GM12865 (cell line): ENCODE measurements at regions not wholly inside any gene's neighbourhood (a gene's known extent, or its start where the extent isn't known, plus 50 kb on each side); places are given as distances from the start of the nearest gene placed in this dataset.
"Not testable (repeated sequence)": the region's sequence is repeated elsewhere in the genome, so short reads cannot be mapped to it uniquely, and the experiment has no call there.

Experiments used
- DNase-seq: peaks from one replicate; pipeline ENCODE4 v3.0.0; 2010; ENCODE audit warnings: low read depth
- H3K4me3 ChIP-seq: 2 replicates; pipeline ENCODE4 v1.5.1; 2011; ENCODE audit warnings: mild to moderate bottlenecking, low read depth, low read length, control low read depth
- TF ChIP-seq, protein P1 (sequence below): IDR thresholded peaks from 2 replicates; pipeline ENCODE4 v1.5.1; 2011; ENCODE audit warnings: low read length, control low read depth, low read depth, inconsistent platforms; ENCODE audit not compliant: insufficient read depth; ENCODE audit errors: missing control alignments

DNA sequence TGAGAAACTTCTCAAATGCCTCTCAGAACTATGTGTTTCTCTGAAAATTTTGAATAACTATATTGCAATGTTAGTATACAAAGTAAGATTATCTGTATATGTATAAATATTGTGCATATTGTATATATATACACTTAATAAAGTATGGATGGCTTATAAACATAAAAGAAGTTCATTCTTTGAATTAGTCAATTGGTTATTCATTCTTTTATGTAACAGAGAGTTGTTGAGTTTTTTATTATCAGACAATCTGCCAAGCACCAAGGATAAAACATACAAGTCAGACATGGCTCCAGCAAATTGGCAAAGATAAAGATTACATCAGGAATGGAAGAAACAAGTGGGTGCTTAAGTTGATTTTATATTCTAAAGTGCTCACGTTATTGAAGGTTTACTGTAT lies 289.1 kb upstream of the EYS start:
- H3K4me3 ChIP-seq, result no peak overlapping the region
- TF ChIP-seq, protein P1, sequence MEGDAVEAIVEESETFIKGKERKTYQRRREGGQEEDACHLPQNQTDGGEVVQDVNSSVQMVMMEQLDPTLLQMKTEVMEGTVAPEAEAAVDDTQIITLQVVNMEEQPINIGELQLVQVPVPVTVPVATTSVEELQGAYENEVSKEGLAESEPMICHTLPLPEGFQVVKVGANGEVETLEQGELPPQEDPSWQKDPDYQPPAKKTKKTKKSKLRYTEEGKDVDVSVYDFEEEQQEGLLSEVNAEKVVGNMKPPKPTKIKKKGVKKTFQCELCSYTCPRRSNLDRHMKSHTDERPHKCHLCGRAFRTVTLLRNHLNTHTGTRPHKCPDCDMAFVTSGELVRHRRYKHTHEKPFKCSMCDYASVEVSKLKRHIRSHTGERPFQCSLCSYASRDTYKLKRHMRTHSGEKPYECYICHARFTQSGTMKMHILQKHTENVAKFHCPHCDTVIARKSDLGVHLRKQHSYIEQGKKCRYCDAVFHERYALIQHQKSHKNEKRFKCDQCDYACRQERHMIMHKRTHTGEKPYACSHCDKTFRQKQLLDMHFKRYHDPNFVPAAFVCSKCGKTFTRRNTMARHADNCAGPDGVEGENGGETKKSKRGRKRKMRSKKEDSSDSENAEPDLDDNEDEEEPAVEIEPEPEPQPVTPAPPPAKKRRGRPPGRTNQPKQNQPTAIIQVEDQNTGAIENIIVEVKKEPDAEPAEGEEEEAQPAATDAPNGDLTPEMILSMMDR, result no peak
- no peak for DNase-seq

DNA sequence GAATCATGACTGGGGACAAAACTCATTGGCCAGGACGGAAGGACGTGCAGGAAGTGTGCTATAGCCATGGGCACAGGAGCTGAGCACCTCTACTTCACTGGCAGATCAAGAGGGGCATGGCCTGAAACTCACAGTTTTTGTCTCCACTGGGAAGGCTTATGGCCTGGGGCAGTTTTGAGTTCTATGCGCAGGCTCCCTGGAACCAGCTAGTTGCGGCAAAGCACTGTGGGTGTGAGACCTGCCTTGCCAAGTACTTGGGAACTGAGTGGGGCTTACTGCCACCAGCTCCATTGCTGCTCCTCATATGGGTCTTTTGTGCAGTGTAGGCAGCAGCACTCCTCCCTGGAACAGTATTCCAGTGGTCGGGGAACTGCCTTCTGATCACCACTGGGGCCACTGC lies 282.6 kb upstream of the EYS start:
- DNase-seq, result no peak
- H3K4me3 ChIP-seq, result no peak overlapping the region
- TF ChIP-seq, protein P1, result no peak

DNA sequence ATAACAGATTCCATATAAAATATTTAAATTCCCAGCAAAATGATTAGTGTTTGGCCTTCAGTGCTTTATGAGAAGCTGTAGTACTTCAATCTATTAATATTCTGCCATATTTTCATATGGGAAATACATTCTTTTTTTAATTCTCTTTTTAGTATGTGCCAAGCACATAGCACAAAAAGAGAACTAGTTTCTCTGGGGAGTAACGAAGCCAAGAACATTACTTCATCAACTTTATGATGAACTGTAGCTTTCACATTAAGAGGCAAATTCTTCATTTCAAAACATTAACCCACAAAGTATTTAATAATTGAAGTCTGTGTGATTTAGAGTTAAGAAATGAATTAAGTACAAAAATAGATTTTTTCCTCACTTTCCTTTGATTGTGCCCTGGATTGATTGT lies 281.0 kb upstream of the EYS start:
- TF ChIP-seq, protein P1, result no peak
- no peak for DNase-seq
- H3K4me3 ChIP-seq, result no peak overlapping the region

DNA sequence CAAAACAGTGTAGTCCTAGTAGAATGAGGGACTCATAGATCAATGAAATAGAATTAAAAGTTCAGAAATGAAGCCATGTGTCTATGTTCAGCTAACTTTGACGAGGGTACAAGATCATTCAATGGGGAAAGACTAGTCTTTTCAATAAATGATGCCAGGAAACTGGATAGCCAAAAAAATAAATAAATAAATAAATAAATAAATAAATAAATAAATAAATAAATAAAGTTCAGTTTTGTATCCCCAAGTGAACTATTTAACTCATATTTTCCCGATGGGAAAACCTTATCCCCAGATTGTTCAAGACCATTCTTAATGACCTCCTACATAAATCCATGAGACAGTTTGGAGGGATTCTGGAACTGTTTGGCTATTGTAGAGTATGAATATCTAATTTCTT lies 277.1 kb upstream of the EYS start:
- no peak for DNase-seq
- H3K4me3 ChIP-seq, result no peak overlapping the region
- TF ChIP-seq, protein P1, result no peak

DNA sequence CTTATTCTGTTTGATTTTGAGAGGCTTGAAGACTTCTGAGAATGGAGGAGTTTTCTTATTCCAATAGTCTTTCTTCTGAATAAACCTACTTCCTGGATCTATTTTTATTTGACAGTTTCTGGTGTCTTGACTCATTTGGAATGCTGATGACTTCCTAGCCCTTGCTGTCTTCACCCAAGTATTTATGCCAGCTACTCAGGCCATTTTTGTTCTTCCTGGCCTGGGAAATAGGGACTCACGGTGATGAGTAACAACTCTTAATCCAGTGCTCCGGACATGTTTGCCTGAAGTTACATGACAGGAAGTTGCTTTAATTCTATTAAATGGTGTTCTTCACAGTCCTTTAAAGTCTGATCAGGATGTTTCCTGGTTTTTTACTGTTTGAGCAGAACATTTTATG lies 272.1 kb upstream of the EYS start:
- DNase-seq, result no peak
- TF ChIP-seq, protein P1, result no peak
- no peak overlapping the region for H3K4me3 ChIP-seq

DNA sequence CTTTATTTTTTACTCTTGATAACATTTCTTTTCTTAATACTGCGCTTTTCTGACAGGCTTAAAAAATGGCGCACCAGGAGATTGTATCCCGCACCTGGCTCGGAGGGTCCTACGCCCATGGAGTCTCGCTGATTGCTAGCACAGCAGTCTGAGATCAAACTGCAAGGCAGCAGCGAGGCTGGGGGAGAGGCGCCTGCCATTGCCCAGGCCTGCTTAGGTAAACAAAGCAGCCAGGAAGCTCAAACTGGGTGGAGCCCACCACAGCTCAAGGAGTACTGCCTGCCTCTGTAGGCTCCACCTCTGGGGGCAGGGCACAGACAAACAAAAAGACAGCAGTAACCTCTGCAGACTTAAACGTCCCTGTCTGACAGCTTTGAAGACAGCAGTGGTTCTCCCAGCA lies 264.2 kb upstream of the EYS start:
- DNase-seq, H3K4me3 ChIP-seq: not testable (repeated sequence)

DNA sequence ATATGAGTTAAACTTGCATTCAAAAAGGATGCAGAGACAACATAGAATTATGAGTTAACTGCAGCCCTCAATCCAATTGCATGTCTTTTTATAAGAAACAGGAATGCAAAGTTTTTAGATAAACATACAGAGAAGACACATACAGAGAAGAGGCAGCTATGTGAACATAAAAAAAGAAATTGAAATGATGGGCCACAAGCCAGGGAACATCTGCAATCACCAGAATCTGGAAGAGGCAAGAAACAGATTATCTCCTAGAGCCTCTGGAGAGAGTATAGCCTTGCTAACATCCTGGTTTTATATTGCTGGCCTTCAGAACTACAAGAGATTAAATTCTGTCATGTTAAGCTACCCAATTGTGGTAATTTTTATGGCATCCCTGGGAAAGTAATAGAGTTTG lies 257.2 kb upstream of the EYS start:
- H3K4me3 ChIP-seq, result no peak overlapping the region
- DNase-seq, result no peak
- TF ChIP-seq, protein P1, result no peak

DNA sequence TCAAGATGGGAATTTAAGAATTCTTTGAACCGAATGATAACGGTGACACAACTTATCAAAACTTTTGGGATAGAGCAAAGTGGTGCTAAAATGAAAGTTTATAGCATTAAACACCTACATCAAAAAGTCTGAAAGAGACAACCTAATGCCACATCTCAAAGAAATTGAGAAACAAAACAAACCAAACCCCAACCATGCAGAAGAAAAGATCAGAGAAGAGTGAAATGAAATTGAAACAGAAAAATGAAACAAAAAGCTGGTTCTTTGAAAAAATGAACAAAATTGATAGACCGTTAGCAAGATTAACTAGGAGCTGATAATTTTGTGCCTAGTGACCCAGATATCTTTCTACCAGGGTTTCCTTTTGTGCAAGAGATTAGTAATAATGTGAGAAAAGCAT lies 248.0 kb upstream of the EYS start:
- TF ChIP-seq, protein P1, result no peak
- no peak for DNase-seq
- H3K4me3 ChIP-seq, result no peak overlapping the region
